ENCODE measurements at regions not wholly inside any gene's neighbourhood (a gene's known extent, or its start where the extent isn't known, plus 50 kb on each side); places are given as distances from the start of the nearest gene placed in this dataset.

GRCh38 chr2:226680719-226681118, 118.9 kb downstream of the IRS1 start:
- no peak overlapping the region for H3K9ac ChIP-seq
- TF ChIP-seq CTCF (IDR thresholded peaks at IDR 0.05), result no peak
- no peaks in the 10 kb centered on the region for H3K36me3 ChIP-seq (ENCODE audit: control insufficient read depth, insufficient read depth, low read length)
- no peaks in the 10 kb centered on the region for H3K79me2 ChIP-seq
- H2AFZ ChIP-seq, result no peak overlapping the region
- no peak overlapping the region for H3K27ac ChIP-seq
- no peak overlapping the region for H3K4me2 ChIP-seq (ENCODE audit: low read length)
- H3K4me1 ChIP-seq, result no peaks in the 10 kb centered on the region
- no peaks in the 10 kb centered on the region for H3K9me3 ChIP-seq (ENCODE audit: control insufficient read depth, low read length)
- H3K27me3 ChIP-seq (ENCODE audit: control insufficient read depth, insufficient read depth, low read length), result no peaks in the 10 kb centered on the region
- no peak overlapping the region for H3K4me3 ChIP-seq (ENCODE audit: low read depth, low read length)

- H2AFZ ChIP-seq, result no peak overlapping the region
- no peak overlapping the region for H3K27ac ChIP-seq
- no peak overlapping the region for H3K4me2 ChIP-seq (ENCODE audit: low read length)
- H3K9ac ChIP-seq, result no peak overlapping the region
- no peaks in the 10 kb centered on the region for H3K4me1 ChIP-seq
- H3K36me3 ChIP-seq (ENCODE audit: control insufficient read depth, insufficient read depth, low read length), result no peaks in the 10 kb centered on the region
- H3K27me3 ChIP-seq (ENCODE audit: control insufficient read depth, insufficient read depth, low read length), result no peaks in the 10 kb centered on the region
- no peak for TF ChIP-seq CTCF (IDR thresholded peaks at IDR 0.05)
- H3K79me2 ChIP-seq, result no peaks in the 10 kb centered on the region
- H3K4me3 ChIP-seq (ENCODE audit: low read depth, low read length), result no peak overlapping the region
- H3K9me3 ChIP-seq (ENCODE audit: control insufficient read depth, low read length), result no peaks in the 10 kb centered on the region
Observed at GRCh38 chr2:226679389-226680065, 120.1 kb downstream of the IRS1 start.

GRCh38 chr2:226678422-226678821, 121.2 kb downstream of the IRS1 start:
- Histone ChIP-seq H2AFZ (no peak overlapping the region), H3K9ac (no peak overlapping the region), H3K9me3 (ENCODE audit: control insufficient read depth, low read length) (no peaks in the 10 kb centered on the region), H3K36me3 (ENCODE audit: control insufficient read depth, insufficient read depth, low read length) (no peaks in the 10 kb centered on the region), H3K27ac (no peak overlapping the region), H3K27me3 (ENCODE audit: control insufficient read depth, insufficient read depth, low read length) (no peaks in the 10 kb centered on the region), H3K4me1 (no peaks in the 10 kb centered on the region), H3K4me2 (ENCODE audit: low read length) (no peak overlapping the region), H3K4me3 (ENCODE audit: low read depth, low read length) (no peak overlapping the region), H3K79me2 (no peaks in the 10 kb centered on the region)
- no peak for TF ChIP-seq CTCF (IDR thresholded peaks at IDR 0.05)

- no peaks in the 10 kb centered on the region for H3K9me3 ChIP-seq (ENCODE audit: control insufficient read depth, low read length)
- H3K4me3 ChIP-seq (ENCODE audit: low read depth, low read length), result no peak overlapping the region
- no peak overlapping the region for H3K4me2 ChIP-seq (ENCODE audit: low read length)
- H3K9ac ChIP-seq, result no peak overlapping the region
- H3K27ac ChIP-seq, result no peak overlapping the region
- no peaks in the 10 kb centered on the region for H3K36me3 ChIP-seq (ENCODE audit: control insufficient read depth, insufficient read depth, low read length)
- TF ChIP-seq CTCF (IDR thresholded peaks at IDR 0.05), result no peak
- no peak overlapping the region for H2AFZ ChIP-seq
- H3K4me1 ChIP-seq, result no peaks in the 10 kb centered on the region
- H3K79me2 ChIP-seq, result no peaks in the 10 kb centered on the region
- no peaks in the 10 kb centered on the region for H3K27me3 ChIP-seq (ENCODE audit: control insufficient read depth, insufficient read depth, low read length)
Observed at GRCh38 chr2:226677080-226677479, 122.5 kb downstream of the IRS1 start.

GRCh38 chr2:226676618-226677017, 123.0 kb downstream of the IRS1 start:
- no peaks in the 10 kb centered on the region for H3K4me1 ChIP-seq
- H3K4me3 ChIP-seq (ENCODE audit: low read depth, low read length), result no peak overlapping the region
- no peak overlapping the region for H3K4me2 ChIP-seq (ENCODE audit: low read length)
- no peaks in the 10 kb centered on the region for H3K36me3 ChIP-seq (ENCODE audit: control insufficient read depth, insufficient read depth, low read length)
- H2AFZ ChIP-seq, result no peak overlapping the region
- H3K79me2 ChIP-seq, result no peaks in the 10 kb centered on the region
- H3K27ac ChIP-seq, result no peak overlapping the region
- H3K27me3 ChIP-seq (ENCODE audit: control insufficient read depth, insufficient read depth, low read length), result no peaks in the 10 kb centered on the region
- no peak overlapping the region for H3K9ac ChIP-seq
- H3K9me3 ChIP-seq (ENCODE audit: control insufficient read depth, low read length), result no peaks in the 10 kb centered on the region
- no peak for TF ChIP-seq CTCF (IDR thresholded peaks at IDR 0.05)
